ENCODE measurements at regions not wholly inside any gene's neighbourhood (a gene's known extent, or its start where the extent isn't known, plus 50 kb on each side); places are given as distances from the start of the nearest gene placed in this dataset.

- DNase-seq (ENCODE audit: low read depth), result no peak
- no peak overlapping the region for H3K4me3 ChIP-seq (ENCODE audit: low read depth, low read length)
These were observed 147.8 kb upstream of the RASSF8 start for GRCh38 chr12:25810683-25811082.

GRCh38 chr12:25811656-25812126, 146.8 kb upstream of the RASSF8 start:
- DNase-seq (ENCODE audit: low read depth), result no peak
- no peak overlapping the region for H3K4me3 ChIP-seq (ENCODE audit: low read depth, low read length)

DNA sequence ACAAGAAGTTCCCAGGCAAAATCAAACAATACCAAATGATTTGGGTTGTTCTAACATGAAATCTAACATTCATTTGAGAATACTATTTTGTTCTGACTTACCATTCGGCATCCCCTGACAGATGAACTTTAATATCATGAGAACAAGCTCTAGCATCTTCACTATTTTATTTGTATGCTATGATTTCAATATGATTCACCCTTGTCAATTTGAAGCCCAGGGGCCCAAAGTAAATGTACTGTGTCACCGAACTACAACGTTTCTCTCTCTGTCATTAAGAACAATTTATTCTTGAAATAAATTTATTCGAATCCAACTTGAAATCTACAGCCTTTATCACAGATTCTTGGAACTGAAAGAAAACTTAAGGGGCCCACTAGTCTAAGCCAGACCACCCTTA, 146.2 kb upstream of the RASSF8 start:
- DNase-seq (ENCODE audit: low read depth), result no peak
- no peak overlapping the region for H3K4me3 ChIP-seq (ENCODE audit: low read depth, low read length)

DNA sequence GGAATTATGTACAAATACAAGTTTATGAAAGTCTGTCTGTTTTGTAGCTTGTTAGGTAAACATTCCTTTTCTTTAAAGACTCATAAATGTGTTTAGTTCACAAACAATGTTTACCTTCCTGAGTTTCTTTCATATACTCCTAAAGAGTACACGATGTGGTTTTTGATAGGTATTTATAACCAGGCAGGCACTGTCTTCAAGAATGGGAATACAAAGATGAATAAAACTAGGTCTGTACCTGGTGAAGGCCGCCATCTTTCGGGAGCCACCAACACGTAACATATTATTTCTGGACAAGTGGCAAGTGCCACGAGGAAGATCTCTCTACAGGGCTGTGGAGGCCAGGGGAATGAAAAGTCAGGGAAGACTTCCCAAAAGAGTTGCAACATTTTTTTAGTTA, 144.6 kb upstream of the RASSF8 start:
- H3K4me3 ChIP-seq (ENCODE audit: low read depth, low read length), result no peak overlapping the region
- DNase-seq (ENCODE audit: low read depth), result no peak

GRCh38 chr12:25816637-25817036, 141.8 kb upstream of the RASSF8 start:
- no peak for DNase-seq (ENCODE audit: low read depth)
- H3K4me3 ChIP-seq (ENCODE audit: low read depth, low read length), result no peak overlapping the region

- no peak overlapping the region for H3K4me3 ChIP-seq (ENCODE audit: low read depth, low read length)
- DNase-seq (ENCODE audit: low read depth), result no peak
These were observed 141.3 kb upstream of the RASSF8 start for GRCh38 chr12:25817166-25817565.

GRCh38 chr12:25818596-25819390, 139.7 kb upstream of the RASSF8 start:
- no peak for DNase-seq (ENCODE audit: low read depth)
- H3K4me3 ChIP-seq (ENCODE audit: low read depth, low read length), result no peak overlapping the region

- no peak for DNase-seq (ENCODE audit: low read depth)
- no peak overlapping the region for H3K4me3 ChIP-seq (ENCODE audit: low read depth, low read length)
These were observed 138.8 kb upstream of the RASSF8 start for GRCh38 chr12:25819691-25820090.

GRCh38 chr12:25822281-25822680, 136.2 kb upstream of the RASSF8 start:
- no peak overlapping the region for H3K4me3 ChIP-seq (ENCODE audit: low read depth, low read length)
- no peak for DNase-seq (ENCODE audit: low read depth)

DNA sequence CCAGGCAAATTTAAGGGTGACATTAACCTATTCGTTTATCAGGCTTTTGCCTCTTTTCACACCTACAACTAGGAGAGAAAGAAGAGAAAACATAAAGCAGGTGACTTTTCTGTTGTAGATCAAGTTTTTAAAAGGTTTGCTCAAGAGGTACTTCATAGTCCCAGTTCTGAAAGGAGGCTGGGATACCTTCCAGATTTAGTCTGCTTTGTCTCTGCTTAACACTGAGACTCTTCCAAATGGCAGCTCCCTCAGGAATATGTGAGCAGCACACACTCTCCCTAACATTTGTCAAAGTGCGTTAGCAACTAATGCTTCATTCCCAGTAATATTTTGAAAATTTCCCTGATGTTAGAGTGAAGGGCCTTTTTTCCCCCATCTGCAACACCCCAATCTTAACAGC, 133.7 kb upstream of the RASSF8 start:
- H3K4me3 ChIP-seq (ENCODE audit: low read depth, low read length), result no peak overlapping the region
- DNase-seq (ENCODE audit: low read depth), result no peak

GRCh38 chr12:25825446-25825845, 133.0 kb upstream of the RASSF8 start:
- no peak overlapping the region for H3K4me3 ChIP-seq (ENCODE audit: low read depth, low read length)
- DNase-seq (ENCODE audit: low read depth), result no peak

GRCh38 chr12:25827141-25827540, 131.3 kb upstream of the RASSF8 start:
- no peak for DNase-seq (ENCODE audit: low read depth)
- H3K4me3 ChIP-seq (ENCODE audit: low read depth, low read length), result no peak overlapping the region

DNA sequence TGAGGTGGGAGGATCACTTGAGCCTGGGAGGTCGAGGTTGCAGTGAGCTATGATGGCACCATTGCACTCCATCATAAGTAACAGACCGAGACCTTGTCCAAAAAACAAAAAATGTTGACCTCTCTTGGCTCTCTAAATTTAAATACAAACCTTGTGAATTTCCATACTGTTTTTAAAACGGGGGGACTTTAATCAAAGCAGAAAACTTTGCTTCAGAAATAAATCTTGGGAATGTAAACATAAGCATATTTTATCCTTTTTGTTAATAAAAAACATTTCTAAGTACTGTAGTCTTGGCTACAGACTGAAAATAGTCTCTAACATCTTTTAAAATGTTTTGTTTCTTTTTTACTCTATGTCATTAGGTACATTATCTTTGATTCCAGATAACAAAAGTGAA, 130.7 kb upstream of the RASSF8 start:
- no peak overlapping the region for H3K4me3 ChIP-seq (ENCODE audit: low read depth, low read length)
- no peak for DNase-seq (ENCODE audit: low read depth)

GRCh38 chr12:25828188-25828587, 130.3 kb upstream of the RASSF8 start:
- no peak for DNase-seq (ENCODE audit: low read depth)
- no peak overlapping the region for H3K4me3 ChIP-seq (ENCODE audit: low read depth, low read length)

GRCh38 chr12:25829192-25829591, 129.3 kb upstream of the RASSF8 start:
- H3K4me3 ChIP-seq (ENCODE audit: low read depth, low read length), result no peak overlapping the region
- DNase-seq (ENCODE audit: low read depth), result peak; percentile 96

- peak; percentile 70 for DNase-seq (ENCODE audit: low read depth)
- no peak overlapping the region for H3K4me3 ChIP-seq (ENCODE audit: low read depth, low read length)
These were observed 128.0 kb upstream of the RASSF8 start for GRCh38 chr12:25830456-25830855.

DNA sequence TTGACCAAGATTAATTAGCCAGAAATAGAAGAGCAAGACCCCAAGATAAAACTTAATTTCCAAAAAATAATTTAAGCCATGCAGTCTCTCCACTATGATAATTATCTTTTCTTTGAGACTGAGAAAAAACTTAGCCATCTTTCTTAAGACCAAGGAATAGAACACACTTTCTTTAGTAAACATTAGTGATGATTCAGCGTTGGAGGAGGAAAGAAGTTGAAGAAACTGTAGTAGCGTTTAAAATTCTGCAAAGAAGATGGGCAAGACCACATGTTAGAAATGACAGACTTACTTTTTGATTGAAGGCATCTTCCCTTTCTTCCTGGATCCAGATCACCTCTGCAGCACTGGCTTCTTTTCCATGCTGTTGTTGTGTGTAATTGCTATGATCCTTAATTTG, 124.8 kb upstream of the RASSF8 start:
- DNase-seq (ENCODE audit: low read depth), result no peak

DNA sequence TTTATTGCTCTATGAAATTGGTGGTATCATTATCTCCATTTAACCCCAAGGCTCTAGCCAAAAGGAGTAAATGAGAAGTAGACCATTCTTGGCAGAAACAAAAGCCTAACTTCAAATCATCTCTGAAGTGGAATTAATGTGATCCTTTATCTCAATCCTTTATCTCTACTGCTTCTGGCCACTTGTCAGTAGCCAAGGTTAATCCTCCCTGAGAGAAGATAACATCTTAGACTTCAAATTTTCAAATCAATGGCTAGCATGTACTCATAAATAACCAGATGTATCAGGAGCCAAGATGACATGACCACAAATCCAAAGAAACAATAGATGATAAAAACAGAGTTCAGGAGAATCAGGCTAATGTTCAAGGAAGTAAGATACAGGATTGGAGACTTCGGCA, 123.1 kb upstream of the RASSF8 start:
- no peak for DNase-seq (ENCODE audit: low read depth)
- H3K4me3 ChIP-seq (ENCODE audit: low read depth, low read length), result no peak overlapping the region

More for the DNA sequence above, 124.8 kb upstream of the RASSF8 start:
- no peak overlapping the region for H3K4me3 ChIP-seq (ENCODE audit: low read depth, low read length)

DNA sequence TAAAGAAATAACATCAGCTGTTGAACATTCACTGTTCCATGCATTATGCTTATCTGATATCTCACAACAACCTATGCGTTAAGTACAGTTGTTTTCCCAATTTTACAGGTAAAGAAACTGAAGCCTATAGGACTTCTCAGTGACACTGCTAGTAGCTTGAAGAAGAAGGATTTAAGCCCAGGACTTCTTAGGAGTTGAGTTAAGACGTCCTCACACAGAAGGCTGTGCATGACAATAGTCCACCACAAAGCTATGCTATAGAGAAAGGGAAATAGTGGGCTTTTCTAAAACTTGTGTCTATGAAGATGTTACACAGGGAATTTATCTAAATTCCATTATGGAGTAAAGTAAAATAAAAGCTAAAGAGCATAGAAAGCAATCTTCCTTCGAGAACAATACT, 120.5 kb upstream of the RASSF8 start:
- H3K4me3 ChIP-seq (ENCODE audit: low read depth, low read length), result no peak overlapping the region
- no peak for DNase-seq (ENCODE audit: low read depth)

DNA sequence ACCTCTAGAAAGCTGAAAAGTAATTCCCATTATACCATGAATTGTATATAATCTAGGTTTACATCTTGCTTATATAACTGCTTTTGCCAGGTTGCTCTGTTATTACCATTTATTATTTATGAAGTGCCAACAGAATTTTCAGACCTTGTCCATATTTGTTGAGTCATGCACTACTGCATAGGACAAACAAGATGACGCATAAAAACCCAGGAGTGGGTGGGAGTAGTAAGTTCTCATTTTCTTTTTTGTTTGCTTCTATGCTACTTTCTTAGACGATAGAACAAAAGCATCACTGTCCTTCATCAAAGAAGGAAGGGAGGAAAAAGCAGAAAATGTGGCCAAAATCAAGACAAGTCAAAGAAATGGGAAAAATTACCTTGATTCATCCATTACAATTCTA, 119.0 kb upstream of the RASSF8 start:
- DNase-seq (ENCODE audit: low read depth), result peak; percentile 46
- no peak overlapping the region for H3K4me3 ChIP-seq (ENCODE audit: low read depth, low read length)

- peak; percentile 25 for DNase-seq (ENCODE audit: low read depth)
- no peak overlapping the region for H3K4me3 ChIP-seq (ENCODE audit: low read depth, low read length)
These were observed 117.6 kb upstream of the RASSF8 start for GRCh38 chr12:25840678-25841465.
